H1 (cell line): ENCODE measurements at regions not wholly inside any gene's neighbourhood (a gene's known extent, or its start where the extent isn't known, plus 50 kb on each side); places are given as distances from the start of the nearest gene placed in this dataset.

Experiments
- CTCF ChIA-PET: fragments of 300-600 bp; sonication (Branson Sonifier 250); formaldehyde crosslinking; loops from one replicate; lab custom pipeline; 2021; ENCODE audit not compliant: partially characterized antibody; lab: Charles Lee
- POLR2A ChIA-PET: fragments of 300-600 bp; sonication (Branson Sonifier 250); formaldehyde crosslinking; loops from one replicate; lab custom pipeline; 2021; ENCODE audit warnings: inconsistent platforms; ENCODE audit not compliant: partially characterized antibody; lab: Charles Lee
- DNase-seq, 2 experiments: peaks; one replicate each; pipeline versions ENCODE4 v3.0.0 to v3.0.0-alpha.2; 2010 to 2022; ENCODE audit warnings: low spot score in 2 of 2, low read depth in 1 of 2, mixed read lengths in 1 of 2
- FAIRE-seq: peaks from 2 replicates; lab custom pipeline; 2011; peaks lifted over from hg19 to GRCh38; lab: Jason Lieb, UNC
- H2AFZ ChIP-seq: 2 replicates; pipeline ENCODE4 v1.8.1; 2012; ENCODE audit warnings: low read length, inconsistent platforms
- H2AK5ac ChIP-seq: 2 replicates; pipeline ENCODE4 v1.6.1; 2013; ENCODE audit warnings: low read depth, low read length
- H2BK120ac ChIP-seq: replicated peaks from 2 replicates; pipeline ENCODE3; 2013; ENCODE audit warnings: low read depth, low read length, inconsistent platforms
- H2BK12ac ChIP-seq: 2 replicates; pipeline ENCODE4 v1.6.1; 2013; ENCODE audit warnings: low read depth, low read length
- H2BK15ac ChIP-seq: 2 replicates; pipeline ENCODE4 v1.6.1; 2013; ENCODE audit warnings: low read length
- H2BK20ac ChIP-seq: 2 replicates; pipeline ENCODE4 v1.6.1; 2013; ENCODE audit warnings: low read length
- H2BK5ac ChIP-seq: 2 replicates; pipeline ENCODE4 v1.6.1; 2013; ENCODE audit warnings: low read depth, low read length
- H3K14ac ChIP-seq: 2 replicates; pipeline ENCODE4 v1.6.1; 2013; ENCODE audit warnings: inconsistent platforms; ENCODE audit not compliant: insufficient read length
- H3K18ac ChIP-seq: 2 replicates; pipeline ENCODE4 v1.6.1; 2013; ENCODE audit warnings: low read length; ENCODE audit errors: extremely low read depth
- H3K23ac ChIP-seq: 2 replicates; pipeline ENCODE4 v1.6.1; 2013; ENCODE audit warnings: inconsistent platforms; ENCODE audit not compliant: insufficient read length
- H3K23me2 ChIP-seq: 2 replicates; pipeline ENCODE4 v1.6.1; 2013; ENCODE audit warnings: low read depth, low read length
- H3K27ac ChIP-seq: 2 replicates; pipeline ENCODE4 v1.6.1; 2011; ENCODE audit warnings: low read depth, low read length, inconsistent platforms
- H3K27me3 ChIP-seq, 4 experiments: replicated peaks in 1 of 4; 1 replicate in 1 of 4; 2 replicates in 3 of 4; pipeline versions ENCODE4 v1.6.1 to v1.8.1; 2011 to 2013; ENCODE audit warnings: low read length in 3 of 4, mild to moderate bottlenecking in 3 of 4, inconsistent platforms in 2 of 4, mixed read lengths in 2 of 4, moderate library complexity in 1 of 4; ENCODE audit not compliant: control insufficient read depth in 3 of 4, insufficient read depth in 3 of 4; ENCODE audit errors: extremely low read depth in 1 of 4
- H3K36me3 ChIP-seq, 4 experiments: 2 replicates each; pipeline versions ENCODE4 v1.6.1 to v1.8.1; 2011 to 2013; ENCODE audit warnings: mild to moderate bottlenecking in 4 of 4, low read length in 3 of 4, moderate library complexity in 2 of 4, control low read depth in 1 of 4, inconsistent platforms in 1 of 4; ENCODE audit not compliant: insufficient read depth in 4 of 4, control insufficient read depth in 2 of 4
- H3K4ac ChIP-seq: replicated peaks from 2 replicates; pipeline ENCODE3; 2013; ENCODE audit warnings: low read length, low read depth, mixed read lengths, inconsistent platforms; ENCODE audit not compliant: insufficient read length
- H3K4me1 ChIP-seq, 4 experiments: replicated peaks in 1 of 4; 1 replicate in 1 of 4; 2 replicates in 3 of 4; pipeline versions ENCODE4 v1.6.1 to v1.8.1; 2011 to 2013; ENCODE audit warnings: low read length in 3 of 4, inconsistent platforms in 2 of 4, mixed read lengths in 1 of 4; ENCODE audit not compliant: insufficient read depth in 4 of 4, control insufficient read depth in 3 of 4
- H3K4me2 ChIP-seq, 2 experiments: 2 replicates each; pipeline versions ENCODE4 v1.6.1 to v1.8.1; 2011 to 2013; ENCODE audit warnings: low read depth in 2 of 2, low read length in 2 of 2, control low read depth in 1 of 2, inconsistent platforms in 1 of 2, mild to moderate bottlenecking in 1 of 2; ENCODE audit not compliant: insufficient read depth in 1 of 2
- H3K4me3 ChIP-seq, 4 experiments: fragments of 200-600, 300-600 bp in 1 of 4; sonication (generic), shearing (Covaris generic), sonication (Bioruptor Twin) in 1 of 4; 2 replicates each; pipeline versions ENCODE4 v1.5.1 to v1.8.1; 2011 to 2016; ENCODE audit warnings: low read length in 4 of 4, low read depth in 3 of 4, control low read depth in 2 of 4, inconsistent platforms in 2 of 4, mild to moderate bottlenecking in 2 of 4, mixed read lengths in 1 of 4, moderate library complexity in 1 of 4; ENCODE audit not compliant: insufficient read depth in 2 of 4; ENCODE audit errors: extremely low read depth in 1 of 4
- H3K56ac ChIP-seq: replicated peaks from 2 replicates; pipeline ENCODE3; 2013; ENCODE audit warnings: low read depth, mild to moderate bottlenecking, mixed read lengths, low read length, inconsistent platforms; ENCODE audit not compliant: insufficient read length
- H3K79me1 ChIP-seq: 2 replicates; pipeline ENCODE4 v1.6.1; 2013; ENCODE audit warnings: low read depth, low read length, control low read depth
- H3K79me2 ChIP-seq, 2 experiments: 2 replicates each; pipeline versions ENCODE4 v1.6.1 to v1.8.1; 2012 to 2013; ENCODE audit warnings: low read length in 2 of 2, mild to moderate bottlenecking in 2 of 2, inconsistent platforms in 1 of 2; ENCODE audit not compliant: insufficient read depth in 2 of 2, control insufficient read depth in 1 of 2
- H3K9ac ChIP-seq, 4 experiments: replicated peaks in 1 of 4; 1 replicate in 1 of 4; 2 replicates in 3 of 4; pipeline versions ENCODE4 v1.6.1 to v1.8.1; 2011 to 2013; ENCODE audit warnings: low read depth in 3 of 4, low read length in 3 of 4, control low read depth in 2 of 4, mild to moderate bottlenecking in 2 of 4, moderate library complexity in 2 of 4, inconsistent platforms in 1 of 4; ENCODE audit errors: extremely low read depth in 1 of 4
- H3K9me3 ChIP-seq, 2 experiments: 2 replicates each; pipeline versions ENCODE4 v1.6.1 to v1.8.1; 2012 to 2013; ENCODE audit warnings: mild to moderate bottlenecking in 2 of 2, moderate library complexity in 2 of 2, control low read depth in 1 of 2, inconsistent platforms in 1 of 2, low read depth in 1 of 2, low read length in 1 of 2, mixed read lengths in 1 of 2; ENCODE audit not compliant: insufficient read depth in 2 of 2
- H4K20me1 ChIP-seq, 2 experiments: replicated peaks in 1 of 2; 2 replicates each; pipeline versions ENCODE3 to v1.8.1; 2011 to 2013; ENCODE audit warnings: inconsistent platforms in 2 of 2, low read length in 2 of 2, mild to moderate bottlenecking in 1 of 2; ENCODE audit not compliant: insufficient read depth in 2 of 2, control insufficient read depth in 1 of 2
- H4K5ac ChIP-seq: 2 replicates; pipeline ENCODE4 v1.6.1; 2013; ENCODE audit warnings: low read length, low read depth, mixed read lengths, inconsistent platforms; ENCODE audit not compliant: insufficient read length
- H4K8ac ChIP-seq: 2 replicates; pipeline ENCODE4 v1.8.0; 2013; ENCODE audit warnings: mild to moderate bottlenecking, moderate library complexity, low read length, inconsistent platforms; ENCODE audit not compliant: insufficient read depth; ENCODE audit errors: extremely low read depth
- H4K91ac ChIP-seq: replicated peaks from 2 replicates; pipeline ENCODE3; 2013; ENCODE audit warnings: low read length, mixed read lengths, inconsistent platforms; ENCODE audit not compliant: insufficient read length
- CEBPB ChIP-seq: IDR thresholded peaks from 2 replicates; pipeline ENCODE4 v1.6.1; 2012; ENCODE audit warnings: low read depth, low read length
- EP300 ChIP-seq, 2 experiments: IDR thresholded peaks; 1 replicate in 1 of 2; 2 replicates in 1 of 2; pipeline ENCODE4 v1.6.1; 2011 to 2012; ENCODE audit warnings: low read depth in 2 of 2, low read length in 2 of 2, mild to moderate bottlenecking in 2 of 2, borderline replicate concordance in 1 of 2, inconsistent platforms in 1 of 2, moderate library complexity in 1 of 2
- HDAC2 ChIP-seq, 2 experiments: fragments of 300-600 bp in 1 of 2; sonication (generic) in 1 of 2; IDR thresholded peaks; 2 replicates each; pipeline ENCODE4 v1.6.1; 2011 to 2012; ENCODE audit warnings: low read depth in 2 of 2, low read length in 2 of 2, mild to moderate bottlenecking in 2 of 2, moderate library complexity in 2 of 2, borderline replicate concordance in 1 of 2, inconsistent platforms in 1 of 2
- POLR2A ChIP-seq, 2 experiments: IDR thresholded peaks; 1 replicate in 1 of 2; 2 replicates in 1 of 2; pipeline ENCODE4 v1.6.1; 2011; ENCODE audit warnings: low read depth in 2 of 2, low read length in 2 of 2, mild to moderate bottlenecking in 2 of 2; ENCODE audit errors: control extremely low read depth in 1 of 2
- POLR2AphosphoS5 ChIP-seq: IDR thresholded peaks from 2 replicates; pipeline ENCODE4 v1.6.1; 2011; ENCODE audit warnings: low read depth, low read length
- WGBS, 2 experiments: shearing (Covaris generic) in 1 of 2; methylation state at CpG; one replicate each; pipeline versions ENCODE4 v1.1.6 to v1.1.7; 2013 to 2015; ENCODE audit warnings: low lambda C conversion rate in 2 of 2, mixed read lengths in 2 of 2, inconsistent platforms in 1 of 2, low coverage in 1 of 2, missing lambda C conversion rate in 1 of 2; ENCODE audit not compliant: insufficient replicate concordance in 2 of 2, insufficient coverage in 1 of 2, insufficient read length in 1 of 2; ENCODE audit errors: extremely low coverage in 1 of 2, missing lambda C conversion rate in 1 of 2; 5-methylcytosine and 5-hydroxymethylcytosine counted together
- TF ChIP-seq, protein P1 (sequence below): IDR thresholded peaks from 2 replicates; pipeline ENCODE4 v1.6.1; 2012; ENCODE audit warnings: inconsistent platforms

DNA sequence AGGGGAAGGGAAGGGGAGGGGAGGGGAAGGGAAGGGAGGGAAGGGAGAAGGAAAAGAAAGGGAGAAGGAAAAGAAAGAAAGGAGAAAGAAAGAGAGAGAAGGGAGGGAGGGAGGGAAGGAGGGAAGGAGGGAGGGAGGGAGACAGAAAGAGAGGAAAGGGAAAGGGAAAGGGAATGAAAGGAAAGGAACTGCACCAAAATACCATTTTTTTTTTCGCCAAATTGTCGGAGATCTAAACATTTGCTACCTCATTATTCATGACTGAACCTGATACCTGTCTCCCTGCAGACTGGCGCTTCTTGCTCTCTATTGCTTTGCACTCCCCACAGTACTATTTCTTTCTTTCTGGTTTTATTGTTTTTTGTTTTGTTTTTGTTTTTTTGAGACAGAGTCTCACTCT lies 117.3 kb upstream of the LGSN start:
- POLR2A ChIA-PET, result no interaction called here
- no peaks in the 10 kb centered on the region for H3K4me1 ChIP-seq
- no peak for FAIRE-seq

More for the DNA sequence above, 117.3 kb upstream of the LGSN start:
- no peaks in the 10 kb centered on the region for H3K79me2 ChIP-seq
- no peaks in the 10 kb centered on the region for H3K23me2 ChIP-seq
- H3K56ac ChIP-seq, result no peak overlapping the region
- no peak for DNase-seq
- H3K79me1 ChIP-seq, result no peaks in the 10 kb centered on the region
- CTCF ChIA-PET, result interaction anchor here (0.9 kb wide), 1 partner anchor 15 kb away, joined by 3 read pairs; no protein-coding TSS in a partner anchor
- no peak overlapping the region for H4K8ac ChIP-seq
- H2AFZ ChIP-seq, result no peak overlapping the region
- no peak overlapping the region for H2BK5ac ChIP-seq
- WGBS, 2 experiments, result 75% methylated on average over 2 of the region's 3 CpGs; no CpG with 5 or more reads in 1 of the 2 experiments
- H2AK5ac ChIP-seq, result no peak overlapping the region
- H3K9ac ChIP-seq, result no peak overlapping the region
- H3K14ac ChIP-seq, result no peak overlapping the region
- H3K4ac ChIP-seq, result no peak overlapping the region
- H2BK15ac ChIP-seq, result no peak overlapping the region
- TF ChIP-seq POLR2AphosphoS5 (no peak), CEBPB (no peak), HDAC2 (IDR thresholded peaks at IDR 0.05; ENCODE audit: borderline replicate concordance in 1 of 2, low read depth in 2 of 2, low read length in 2 of 2) (no peak), EP300 (IDR thresholded peaks at IDR 0.05; ENCODE audit: borderline replicate concordance in 1 of 2, low read depth in 2 of 2, low read length in 2 of 2) (no peak), POLR2A (IDR thresholded peaks at IDR 0.05; ENCODE audit: control extremely low read depth in 1 of 2, low read depth in 2 of 2, low read length in 2 of 2) (no peak)
- TF ChIP-seq, protein P1, sequence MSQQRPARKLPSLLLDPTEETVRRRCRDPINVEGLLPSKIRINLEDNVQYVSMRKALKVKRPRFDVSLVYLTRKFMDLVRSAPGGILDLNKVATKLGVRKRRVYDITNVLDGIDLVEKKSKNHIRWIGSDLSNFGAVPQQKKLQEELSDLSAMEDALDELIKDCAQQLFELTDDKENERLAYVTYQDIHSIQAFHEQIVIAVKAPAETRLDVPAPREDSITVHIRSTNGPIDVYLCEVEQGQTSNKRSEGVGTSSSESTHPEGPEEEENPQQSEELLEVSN, result no peak
- H2BK12ac ChIP-seq, result no peak overlapping the region
- no peak overlapping the region for H2BK120ac ChIP-seq
- no peak overlapping the region for H4K91ac ChIP-seq
- H3K27me3 ChIP-seq, result no peaks in the 10 kb centered on the region
- no peak overlapping the region for H3K4me2 ChIP-seq
- H3K36me3 ChIP-seq, result no peaks in the 10 kb centered on the region
- H3K9me3 ChIP-seq, result no peaks in the 10 kb centered on the region
- H3K23ac ChIP-seq, result no peak overlapping the region
- H3K27ac ChIP-seq, result no peak overlapping the region
- no peaks in the 10 kb centered on the region for H4K20me1 ChIP-seq
- H3K18ac ChIP-seq, result no peak overlapping the region
- no peak overlapping the region for H2BK20ac ChIP-seq
- H3K4me3 ChIP-seq, result no peak overlapping the region
- H4K5ac ChIP-seq, result no peak overlapping the region
